Liver (tissue), 7 donors: ENCODE measurements at regions not wholly inside any gene's neighbourhood (a gene's known extent, or its start where the extent isn't known, plus 50 kb on each side); places are given as distances from the start of the nearest gene placed in this dataset.

ENCODE experiments used
- DNase-seq: peaks from one replicate; pipeline ENCODE4 v3.0.0-alpha.2; 2017; ENCODE audit warnings: low spot score
- H3K27ac ChIP-seq, 2 donors: one replicate each; pipeline ENCODE4 v1.7.0; 2013; ENCODE audit warnings: inconsistent platforms in 2 of 2, low read length in 2 of 2, control low read depth in 1 of 2, low read depth in 1 of 2, mild to moderate bottlenecking in 1 of 2
- H3K27me3 ChIP-seq, 4 donors: one replicate each; pipeline versions ENCODE4 v1.6.1 to v1.7.0; 2013; ENCODE audit warnings: low read length in 3 of 4, inconsistent platforms in 1 of 4, mild to moderate bottlenecking in 1 of 4, moderate library complexity in 1 of 4; ENCODE audit not compliant: control insufficient read depth in 4 of 4, insufficient read depth in 4 of 4
- H3K36me3 ChIP-seq, 4 donors: one replicate each; pipeline versions ENCODE4 v1.6.1 to v1.7.0; 2013; ENCODE audit warnings: low read length in 3 of 4, mild to moderate bottlenecking in 3 of 4, low read depth in 1 of 4, moderate library complexity in 1 of 4; ENCODE audit not compliant: control insufficient read depth in 4 of 4, insufficient read depth in 3 of 4
- H3K4me1 ChIP-seq, 4 donors: one replicate each; pipeline versions ENCODE4 v1.6.1 to v1.7.0; 2013; ENCODE audit warnings: low read length in 3 of 4, mild to moderate bottlenecking in 3 of 4, moderate library complexity in 1 of 4; ENCODE audit not compliant: control insufficient read depth in 4 of 4, insufficient read depth in 4 of 4
- H3K4me3 ChIP-seq, 3 donors: one replicate each; pipeline versions ENCODE4 v1.6.1 to v1.7.0; 2013; ENCODE audit warnings: low read length in 3 of 3, control low read depth in 1 of 3, low read depth in 1 of 3, mild to moderate bottlenecking in 1 of 3
- H3K9ac ChIP-seq, 2 donors: one replicate each; pipeline ENCODE4 v1.7.0; 2013; ENCODE audit warnings: low read length in 2 of 2, mild to moderate bottlenecking in 2 of 2, moderate library complexity in 2 of 2, control low read depth in 1 of 2, low read depth in 1 of 2
- H3K9me3 ChIP-seq, 4 donors: one replicate each; pipeline versions ENCODE4 v1.6.1 to v1.7.0; 2013; ENCODE audit warnings: low read length in 3 of 4; ENCODE audit not compliant: control insufficient read depth in 4 of 4
- EGR1 ChIP-seq, 2 donors: IDR thresholded peaks; 2 replicates each; pipeline ENCODE4 v1.6.1; 2016 to 2018; ENCODE audit warnings: antibody characterized with exemption in 2 of 2, low read depth in 2 of 2
- FOXA1 ChIP-seq: IDR thresholded peaks from 2 replicates; pipeline ENCODE4 v1.6.1; 2016; ENCODE audit warnings: antibody characterized with exemption
- FOXA2 ChIP-seq: IDR thresholded peaks from 2 replicates; pipeline ENCODE4 v1.6.1; 2016; ENCODE audit warnings: antibody characterized with exemption
- GABPA ChIP-seq, 2 donors: IDR thresholded peaks in 1 of 2; conservative IDR thresholded peaks in 1 of 2; 2 replicates each; pipeline ENCODE4 v1.6.1; 2016; ENCODE audit warnings: antibody characterized with exemption in 2 of 2, mild to moderate bottlenecking in 1 of 2, moderate library complexity in 1 of 2
- HNF4A ChIP-seq, 2 donors: conservative IDR thresholded peaks; 2 replicates each; pipeline ENCODE4 v1.6.1; 2016; ENCODE audit warnings: antibody characterized with exemption in 2 of 2, mild to moderate bottlenecking in 2 of 2
- HNF4G ChIP-seq: IDR thresholded peaks from 2 replicates; pipeline ENCODE4 v1.6.1; 2016; ENCODE audit warnings: antibody characterized with exemption
- JUND ChIP-seq, 2 donors: IDR thresholded peaks; 2 replicates each; pipeline ENCODE4 v1.6.1; 2016; ENCODE audit warnings: antibody characterized with exemption in 2 of 2
- NR2F2 ChIP-seq: IDR thresholded peaks from 2 replicates; pipeline ENCODE4 v1.6.1; 2016; ENCODE audit warnings: antibody characterized with exemption
- RAD21 ChIP-seq, 2 donors: IDR thresholded peaks; 2 replicates each; pipeline ENCODE4 v1.6.1; 2016; ENCODE audit warnings: antibody characterized with exemption in 2 of 2, mild to moderate bottlenecking in 2 of 2
- RXRA ChIP-seq, 2 donors: IDR thresholded peaks; 2 replicates each; pipeline ENCODE4 v1.6.1; 2017 to 2018; ENCODE audit warnings: antibody characterized with exemption in 2 of 2, mild to moderate bottlenecking in 1 of 2
- SP1 ChIP-seq: IDR thresholded peaks from 2 replicates; pipeline ENCODE4 v1.6.1; 2018; ENCODE audit warnings: antibody characterized with exemption, mild to moderate bottlenecking
- TAF1 ChIP-seq: conservative IDR thresholded peaks from 2 replicates; pipeline ENCODE4 v1.6.1; 2016; ENCODE audit warnings: antibody characterized with exemption, mild to moderate bottlenecking
- YY1 ChIP-seq: IDR thresholded peaks from 2 replicates; pipeline ENCODE4 v1.6.1; 2016; ENCODE audit warnings: antibody characterized with exemption, mild to moderate bottlenecking
- WGBS: extraction: QIAGEN DNeasy Blood & Tissue Kit; methylation state at CpG from one replicate; pipeline ENCODE4 v1.1.7; 2013; 5-methylcytosine and 5-hydroxymethylcytosine counted together
- TF ChIP-seq, protein P1 (sequence below): IDR thresholded peaks from 2 replicates; pipeline ENCODE4 v1.6.1; 2016; ENCODE audit warnings: antibody characterized with exemption
- TF ChIP-seq, protein P2 (sequence below): IDR thresholded peaks from 2 replicates; pipeline ENCODE4 v1.6.1; 2016; ENCODE audit warnings: antibody characterized with exemption, mild to moderate bottlenecking
- TF ChIP-seq, protein P3 (sequence below): IDR thresholded peaks from 2 replicates; pipeline ENCODE4 v1.6.1; 2016; ENCODE audit warnings: antibody characterized with exemption
- TF ChIP-seq, protein P4 (sequence below): IDR thresholded peaks from 2 replicates; pipeline ENCODE4 v1.6.1; 2016; ENCODE audit warnings: antibody characterized with exemption
- donor health status: healthy.
- donor health status: healthy.
- donor health status: healthy.
- donor health status: healthy.

DNA sequence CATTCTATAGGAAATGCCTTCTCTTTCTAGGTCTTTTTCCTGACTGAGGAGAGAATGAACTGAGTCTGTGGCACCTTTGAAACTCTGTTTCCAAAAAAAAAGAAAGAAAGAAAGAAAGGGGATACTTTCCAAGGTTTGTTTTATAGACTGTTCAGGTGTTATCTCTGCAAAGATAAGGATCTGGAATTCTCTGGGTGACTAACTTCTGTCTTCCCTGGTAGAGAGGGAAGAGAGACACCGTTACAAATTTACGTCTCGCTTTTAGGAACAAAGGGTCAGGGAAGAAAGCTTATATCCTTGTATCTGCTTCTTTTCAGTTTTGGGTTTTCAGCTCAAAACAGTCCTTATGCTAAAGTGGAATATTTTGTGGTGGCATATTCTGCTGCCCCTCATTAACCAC is 314.1 kb downstream of the RAPGEF2 start:
- Histone ChIP-seq H3K9ac (no peak overlapping the region), H3K27ac (no peak overlapping the region), H3K9me3 (peaks cover 7 to 12% (median 9%) of the 10 kb centered on the region in 4 donors), H3K4me3 (no peak overlapping the region), H3K4me1 (no peaks in the 10 kb centered on the region), H3K36me3 (no peaks in the 10 kb centered on the region), H3K27me3 (no peaks in the 10 kb centered on the region)
- TF ChIP-seq, protein P1, sequence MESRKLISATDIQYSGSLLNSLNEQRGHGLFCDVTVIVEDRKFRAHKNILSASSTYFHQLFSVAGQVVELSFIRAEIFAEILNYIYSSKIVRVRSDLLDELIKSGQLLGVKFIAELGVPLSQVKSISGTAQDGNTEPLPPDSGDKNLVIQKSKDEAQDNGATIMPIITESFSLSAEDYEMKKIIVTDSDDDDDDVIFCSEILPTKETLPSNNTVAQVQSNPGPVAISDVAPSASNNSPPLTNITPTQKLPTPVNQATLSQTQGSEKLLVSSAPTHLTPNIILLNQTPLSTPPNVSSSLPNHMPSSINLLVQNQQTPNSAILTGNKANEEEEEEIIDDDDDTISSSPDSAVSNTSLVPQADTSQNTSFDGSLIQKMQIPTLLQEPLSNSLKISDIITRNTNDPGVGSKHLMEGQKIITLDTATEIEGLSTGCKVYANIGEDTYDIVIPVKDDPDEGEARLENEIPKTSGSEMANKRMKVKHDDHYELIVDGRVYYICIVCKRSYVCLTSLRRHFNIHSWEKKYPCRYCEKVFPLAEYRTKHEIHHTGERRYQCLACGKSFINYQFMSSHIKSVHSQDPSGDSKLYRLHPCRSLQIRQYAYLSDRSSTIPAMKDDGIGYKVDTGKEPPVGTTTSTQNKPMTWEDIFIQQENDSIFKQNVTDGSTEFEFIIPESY: no peak
- TF ChIP-seq JUND (IDR thresholded peaks at IDR 0.05) (no peak), FOXA2 (no peak), FOXA1 (no peak), RXRA (IDR thresholded peaks at IDR 0.05) (no peak), SP1 (no peak), NR2F2 (no peak), HNF4A (conservative IDR thresholded peaks at IDR 0.05) (no peak), YY1 (no peak)
- TF ChIP-seq, protein P2, sequence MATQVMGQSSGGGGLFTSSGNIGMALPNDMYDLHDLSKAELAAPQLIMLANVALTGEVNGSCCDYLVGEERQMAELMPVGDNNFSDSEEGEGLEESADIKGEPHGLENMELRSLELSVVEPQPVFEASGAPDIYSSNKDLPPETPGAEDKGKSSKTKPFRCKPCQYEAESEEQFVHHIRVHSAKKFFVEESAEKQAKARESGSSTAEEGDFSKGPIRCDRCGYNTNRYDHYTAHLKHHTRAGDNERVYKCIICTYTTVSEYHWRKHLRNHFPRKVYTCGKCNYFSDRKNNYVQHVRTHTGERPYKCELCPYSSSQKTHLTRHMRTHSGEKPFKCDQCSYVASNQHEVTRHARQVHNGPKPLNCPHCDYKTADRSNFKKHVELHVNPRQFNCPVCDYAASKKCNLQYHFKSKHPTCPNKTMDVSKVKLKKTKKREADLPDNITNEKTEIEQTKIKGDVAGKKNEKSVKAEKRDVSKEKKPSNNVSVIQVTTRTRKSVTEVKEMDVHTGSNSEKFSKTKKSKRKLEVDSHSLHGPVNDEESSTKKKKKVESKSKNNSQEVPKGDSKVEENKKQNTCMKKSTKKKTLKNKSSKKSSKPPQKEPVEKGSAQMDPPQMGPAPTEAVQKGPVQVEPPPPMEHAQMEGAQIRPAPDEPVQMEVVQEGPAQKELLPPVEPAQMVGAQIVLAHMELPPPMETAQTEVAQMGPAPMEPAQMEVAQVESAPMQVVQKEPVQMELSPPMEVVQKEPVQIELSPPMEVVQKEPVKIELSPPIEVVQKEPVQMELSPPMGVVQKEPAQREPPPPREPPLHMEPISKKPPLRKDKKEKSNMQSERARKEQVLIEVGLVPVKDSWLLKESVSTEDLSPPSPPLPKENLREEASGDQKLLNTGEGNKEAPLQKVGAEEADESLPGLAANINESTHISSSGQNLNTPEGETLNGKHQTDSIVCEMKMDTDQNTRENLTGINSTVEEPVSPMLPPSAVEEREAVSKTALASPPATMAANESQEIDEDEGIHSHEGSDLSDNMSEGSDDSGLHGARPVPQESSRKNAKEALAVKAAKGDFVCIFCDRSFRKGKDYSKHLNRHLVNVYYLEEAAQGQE: no peak
- TF ChIP-seq, protein P3, sequence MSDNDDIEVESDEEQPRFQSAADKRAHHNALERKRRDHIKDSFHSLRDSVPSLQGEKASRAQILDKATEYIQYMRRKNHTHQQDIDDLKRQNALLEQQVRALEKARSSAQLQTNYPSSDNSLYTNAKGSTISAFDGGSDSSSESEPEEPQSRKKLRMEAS: no peak
- no peak for DNase-seq
- WGBS: 85% methylated on average over 3 of the region's 3 CpGs

DNA sequence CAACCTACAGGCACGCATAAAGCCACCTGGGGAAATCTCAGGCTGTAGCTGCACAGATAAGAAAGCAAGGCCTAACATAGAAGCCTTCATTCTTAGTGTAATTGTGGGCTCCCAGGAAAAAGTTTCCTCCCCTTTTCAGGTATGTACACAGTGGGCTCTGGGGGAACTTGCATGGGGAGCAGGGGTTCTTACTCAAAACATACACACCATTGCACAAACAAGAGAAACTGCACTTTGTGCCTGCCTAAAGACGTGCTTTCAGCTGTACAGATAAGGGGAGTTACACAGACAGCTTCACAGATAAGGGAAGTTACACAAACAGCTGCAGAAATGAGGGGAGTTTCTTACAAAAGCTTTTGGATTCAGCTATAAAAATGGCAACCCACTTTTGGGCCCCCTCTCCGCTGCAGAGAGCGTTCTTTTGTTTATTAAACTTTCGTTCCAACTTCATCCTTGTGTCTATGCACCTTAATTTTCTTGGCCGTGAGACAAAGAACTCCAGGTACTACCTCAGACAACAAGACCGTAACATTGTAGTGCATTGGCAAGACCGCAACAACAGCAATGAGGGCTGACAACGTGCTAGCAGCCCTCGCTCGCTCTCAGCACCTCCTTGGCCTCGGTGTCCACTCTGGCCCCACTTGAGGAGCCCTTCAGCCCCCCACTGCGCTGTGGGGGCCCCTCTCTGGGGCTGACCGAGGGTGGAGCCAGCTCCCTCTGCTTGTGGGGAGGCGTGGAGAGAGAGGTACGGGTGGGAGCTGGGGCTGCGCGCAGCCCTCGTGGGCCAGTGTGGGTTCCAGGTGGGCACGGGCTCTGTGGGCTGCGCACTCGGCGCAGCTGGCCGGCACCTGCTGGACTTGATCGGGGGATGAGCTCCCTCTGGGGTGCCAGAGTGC is 317.5 kb downstream of the RAPGEF2 start:
- WGBS: 87% methylated on average over 25 of the region's 25 CpGs
- H3K9ac ChIP-seq: no peak overlapping the region
- H3K27ac ChIP-seq: no peak overlapping the region
- H3K4me1 ChIP-seq: no peaks in the 10 kb centered on the region
- DNase-seq: no peak
- H3K4me3 ChIP-seq: peak overlapping the region in 2 of 3 donors; percentile 11 to 49
- no peak for TF ChIP-seq FOXA1
- no peak for TF ChIP-seq HNF4A (conservative IDR thresholded peaks at IDR 0.05)
- no peak for TF ChIP-seq EGR1 (IDR thresholded peaks at IDR 0.05; ENCODE audit: low read depth in 2 of 2)
- no peak for TF ChIP-seq RXRA (IDR thresholded peaks at IDR 0.05)
- no peak for TF ChIP-seq HNF4G
- TF ChIP-seq, protein P3: no peak
- TF ChIP-seq JUND (IDR thresholded peaks at IDR 0.05): no peak
- TF ChIP-seq GABPA (IDR thresholded peaks at IDR 0.05 in 1 of 2, conservative IDR thresholded peaks at IDR 0.05 in 1 of 2): no peak
- TF ChIP-seq, protein P1: no peak
- TF ChIP-seq, protein P4, sequence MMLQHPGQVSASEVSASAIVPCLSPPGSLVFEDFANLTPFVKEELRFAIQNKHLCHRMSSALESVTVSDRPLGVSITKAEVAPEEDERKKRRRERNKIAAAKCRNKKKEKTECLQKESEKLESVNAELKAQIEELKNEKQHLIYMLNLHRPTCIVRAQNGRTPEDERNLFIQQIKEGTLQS: no peak
- TF ChIP-seq YY1: no peak
- no peak for TF ChIP-seq FOXA2
- no peak for TF ChIP-seq TAF1
- TF ChIP-seq, protein P2: no peak
- TF ChIP-seq SP1: no peak
- no peak for TF ChIP-seq NR2F2
- TF ChIP-seq RAD21 (IDR thresholded peaks at IDR 0.05): no peak
- no peaks in the 10 kb centered on the region for H3K27me3 ChIP-seq
- H3K36me3 ChIP-seq: no peaks in the 10 kb centered on the region
- H3K9me3 ChIP-seq: peaks cover 7 to 12% (median 9%) of the 10 kb centered on the region in 4 donors
